DMS 273 (cell line): ENCODE measurements at regions not wholly inside any gene's neighbourhood (a gene's known extent, or its start where the extent isn't known, plus 50 kb on each side); places are given as distances from the start of the nearest gene placed in this dataset.
"Not testable (repeated sequence)": the region's sequence is repeated elsewhere in the genome, so short reads cannot be mapped to it uniquely, and the experiment has no call there.

Experiments used
- DNase-seq: peaks from one replicate; lab custom pipeline; 2025; ENCODE audit not compliant: unreplicated experiment; lab: John Stamatoyannopoulos, UW

- DNase-seq, result no peak
These were observed 538.3 kb downstream of the CSNK1G3 start for GRCh38 chr5:124050120-124050770.

- DNase-seq, result no peak
These were observed 533.4 kb downstream of the CSNK1G3 start for GRCh38 chr5:124045412-124045811.

GRCh38 chr5:124044613-124045012 is 532.6 kb downstream of the CSNK1G3 start:
- DNase-seq, result peak; percentile 76

GRCh38 chr5:124043456-124043855 is 531.5 kb downstream of the CSNK1G3 start:
- DNase-seq, result peak; percentile 68

GRCh38 chr5:124040799-124041198 is 528.8 kb downstream of the CSNK1G3 start:
- DNase-seq, result no peak

GRCh38 chr5:124039410-124039809 is 527.4 kb downstream of the CSNK1G3 start:
- DNase-seq, result no peak

- DNase-seq, result no peak
These were observed 524.8 kb downstream of the CSNK1G3 start for GRCh38 chr5:124036786-124037185.

GRCh38 chr5:124034963-124035362 is 523.0 kb downstream of the CSNK1G3 start:
- no peak for DNase-seq

GRCh38 chr5:124034083-124034700 is 522.2 kb downstream of the CSNK1G3 start:
- DNase-seq, result no peak

- DNase-seq, result no peak
These were observed 518.1 kb downstream of the CSNK1G3 start for GRCh38 chr5:124030043-124030491.

- no peak for DNase-seq
These were observed 515.5 kb downstream of the CSNK1G3 start for GRCh38 chr5:124027441-124027840.

- no peak for DNase-seq
These were observed 513.4 kb downstream of the CSNK1G3 start for GRCh38 chr5:124025306-124025845.

- no peak for DNase-seq
These were observed 511.0 kb downstream of the CSNK1G3 start for GRCh38 chr5:124022966-124023365.

GRCh38 chr5:124021776-124022175 is 509.8 kb downstream of the CSNK1G3 start:
- no peak for DNase-seq

- DNase-seq, result peak; percentile 8
These were observed 509.2 kb downstream of the CSNK1G3 start for GRCh38 chr5:124021066-124021641.

GRCh38 chr5:124017321-124017720 is 505.3 kb downstream of the CSNK1G3 start:
- not testable (repeated sequence) for DNase-seq

GRCh38 chr5:124007675-124008398 is 495.9 kb downstream of the CSNK1G3 start:
- DNase-seq, result peak; percentile 17

- DNase-seq, result no peak
These were observed 489.1 kb downstream of the CSNK1G3 start for GRCh38 chr5:124001036-124001615.

GRCh38 chr5:124000538-124000937 is 488.6 kb downstream of the CSNK1G3 start:
- DNase-seq, result peak; percentile 58

- DNase-seq, result peak; percentile 7
These were observed 485.7 kb downstream of the CSNK1G3 start for GRCh38 chr5:123997462-123998215.
